Activated CD4-positive, alpha-beta T cell treated with anti-CD3 and anti-CD28 coated beads, Interleukin-10, Interleukin-2, amounts not matched to agents 100 ng/mL and 50 ng/mL, durations not matched to agents 16 hours and 8 hours (primary cell): ENCODE measurements at regions not wholly inside any gene's neighbourhood (a gene's known extent, or its start where the extent isn't known, plus 50 kb on each side); places are given as distances from the start of the nearest gene placed in this dataset.

Source experiments
- DNase-seq: peaks from one replicate; pipeline ENCODE4 v3.0.0-alpha.2; 2020

DNA sequence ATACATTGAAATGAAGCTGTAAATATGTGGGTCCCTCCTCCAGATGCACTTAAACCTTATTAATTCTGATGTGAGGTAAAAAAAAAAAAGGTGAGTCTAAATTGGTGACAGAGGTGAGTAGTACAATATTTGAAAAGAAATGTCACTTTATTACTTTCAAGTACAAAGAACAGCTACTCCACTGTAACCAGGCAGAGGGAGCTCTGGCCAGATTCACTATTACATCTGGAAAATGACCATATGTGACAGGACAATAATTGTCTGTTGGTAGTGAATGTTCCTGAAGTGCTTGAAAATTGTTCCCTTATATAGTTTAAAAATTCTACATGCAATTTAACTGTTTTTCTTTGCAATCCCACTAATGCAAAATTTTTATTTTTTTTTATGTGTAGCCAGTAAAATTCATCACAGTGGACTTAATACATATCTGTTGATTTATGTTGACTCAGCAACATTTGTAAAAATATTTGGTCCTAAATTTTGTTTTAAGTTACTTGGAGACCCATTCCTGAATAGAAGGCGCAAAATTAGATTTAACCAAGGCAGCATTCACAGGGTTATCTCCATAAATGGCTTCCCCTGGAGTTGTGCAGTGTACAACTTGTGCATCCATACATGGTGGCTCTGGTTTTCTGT lies 231.9 kb upstream of the TBC1D5 start:
- no peak for DNase-seq

DNA sequence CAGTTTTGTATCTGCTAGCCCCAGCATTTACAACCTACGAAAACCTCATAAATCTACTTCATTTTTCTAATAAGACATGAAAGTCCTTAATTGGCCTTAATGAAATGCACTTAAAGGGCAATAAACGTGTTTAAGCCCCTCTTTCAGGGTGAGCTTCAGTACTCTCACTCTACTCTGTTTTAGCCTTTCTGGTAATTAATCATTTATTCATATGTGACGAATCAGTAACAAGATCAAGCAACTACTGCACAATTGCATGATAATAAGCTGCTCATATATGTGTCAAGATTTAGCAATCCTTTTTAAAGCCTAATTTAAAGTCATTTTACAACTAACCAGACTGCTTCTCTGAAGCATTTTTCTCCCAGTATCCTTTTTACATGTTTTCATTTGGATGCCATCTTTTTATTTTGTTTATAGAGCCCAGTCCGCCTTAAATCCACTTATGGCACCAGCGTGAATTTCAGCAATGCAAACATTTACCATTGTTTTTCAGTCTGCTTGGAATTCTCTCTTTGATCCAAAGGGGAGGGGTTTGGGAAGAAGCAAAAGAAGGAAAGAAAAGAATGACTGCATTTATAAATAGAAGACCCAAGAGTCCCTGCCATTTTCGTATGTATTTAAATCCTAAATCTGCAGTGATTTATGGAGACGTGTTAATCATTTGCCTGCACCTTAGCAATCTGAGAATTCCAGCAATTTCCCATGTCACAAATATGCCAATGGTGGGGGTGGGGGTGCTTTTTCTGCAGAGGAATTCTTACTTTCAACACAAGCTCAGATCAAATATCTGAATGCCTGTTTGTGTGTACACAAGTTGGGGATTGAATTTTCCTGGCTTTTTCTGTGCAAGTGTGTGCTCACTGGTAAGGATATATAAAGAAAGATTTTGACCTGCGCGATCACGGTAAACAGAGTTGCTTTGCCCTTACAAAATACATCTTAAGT lies 230.8 kb upstream of the TBC1D5 start:
- DNase-seq = no peak

DNA sequence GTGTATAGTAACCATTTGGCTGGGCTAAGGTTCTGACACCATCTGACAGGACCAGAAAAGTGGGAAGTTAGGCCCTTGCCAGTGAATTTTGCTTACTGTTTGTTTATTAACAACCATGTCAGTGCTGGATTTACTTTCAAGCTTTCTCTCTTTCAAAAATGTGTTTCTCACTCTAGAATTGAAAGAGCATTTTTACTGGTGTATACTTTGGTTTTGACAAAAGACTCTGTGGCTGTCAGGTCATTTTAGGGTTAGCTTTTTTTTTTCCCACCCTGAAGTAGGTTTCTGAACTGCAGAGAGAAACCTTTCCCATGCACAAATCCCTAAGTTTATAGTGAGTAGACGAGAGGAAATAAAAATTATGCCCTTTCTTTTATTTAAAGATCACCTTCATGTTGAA lies 230.0 kb upstream of the TBC1D5 start:
- no peak for DNase-seq

DNA sequence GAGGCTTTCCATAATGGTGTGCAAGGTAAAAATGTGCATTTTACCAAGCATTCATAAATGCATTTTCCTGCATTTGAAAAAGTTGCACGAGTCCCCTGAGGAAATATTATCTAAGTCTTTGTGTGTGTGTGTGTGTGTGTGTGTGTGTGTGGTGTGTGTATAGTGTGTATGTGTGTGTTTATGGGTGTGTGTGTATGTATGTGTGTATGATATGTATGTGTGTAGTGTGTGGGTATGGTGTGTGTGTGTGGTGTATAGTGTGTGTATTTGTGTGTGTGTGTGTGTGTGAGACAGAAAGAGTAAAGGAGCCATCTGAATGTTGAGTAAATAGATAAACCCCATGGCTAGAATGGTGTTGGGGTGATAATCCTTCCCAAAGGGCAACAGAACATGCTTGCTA lies 229.6 kb upstream of the TBC1D5 start:
- no peak for DNase-seq

DNA sequence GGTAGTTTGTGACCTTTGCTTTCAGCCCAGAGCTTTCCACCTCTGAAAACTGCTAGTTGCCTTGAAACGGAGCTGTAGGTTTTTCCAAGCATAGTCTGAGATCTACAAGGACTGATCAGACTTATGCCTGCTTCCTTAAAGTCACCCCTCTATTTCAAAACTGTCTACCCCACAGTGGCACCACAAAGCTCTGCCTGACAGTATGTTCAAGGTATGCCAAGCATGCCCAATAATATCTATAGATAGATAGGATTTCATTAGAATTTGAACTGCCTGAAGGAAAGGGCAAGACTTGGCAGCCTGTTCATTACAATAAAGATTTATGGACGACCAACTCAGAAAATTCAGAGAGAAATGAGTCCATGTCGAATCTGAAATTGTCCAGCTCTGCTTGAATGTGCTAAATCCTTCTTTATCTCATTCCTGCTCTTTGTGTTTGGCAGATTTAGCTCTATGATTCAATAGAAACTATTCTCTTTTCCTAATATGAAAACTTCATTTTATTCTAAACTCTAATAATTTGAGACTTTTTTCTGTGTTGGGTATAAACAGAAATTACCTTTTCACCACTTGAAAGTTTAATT lies 227.6 kb upstream of the TBC1D5 start:
- DNase-seq = no peak

DNA sequence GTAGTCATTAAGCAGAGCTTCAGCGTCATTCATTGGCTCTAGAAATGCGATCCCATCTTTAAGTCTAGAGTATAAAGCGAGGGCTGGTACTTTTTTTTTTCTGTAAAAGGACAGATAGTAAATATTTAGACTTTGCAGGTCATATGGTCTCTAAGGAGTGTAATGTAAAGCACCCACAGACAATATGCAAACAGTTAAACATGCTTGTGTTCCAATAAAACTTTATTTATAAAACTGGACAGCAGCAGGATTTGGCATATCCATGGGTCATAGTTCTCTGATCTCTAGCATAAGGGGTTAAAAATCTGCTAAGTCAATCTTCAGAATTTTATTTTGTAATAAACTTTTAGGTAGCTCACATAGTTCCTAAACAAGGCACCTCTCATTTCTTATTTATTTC lies 226.8 kb upstream of the TBC1D5 start:
- no peak for DNase-seq

DNA sequence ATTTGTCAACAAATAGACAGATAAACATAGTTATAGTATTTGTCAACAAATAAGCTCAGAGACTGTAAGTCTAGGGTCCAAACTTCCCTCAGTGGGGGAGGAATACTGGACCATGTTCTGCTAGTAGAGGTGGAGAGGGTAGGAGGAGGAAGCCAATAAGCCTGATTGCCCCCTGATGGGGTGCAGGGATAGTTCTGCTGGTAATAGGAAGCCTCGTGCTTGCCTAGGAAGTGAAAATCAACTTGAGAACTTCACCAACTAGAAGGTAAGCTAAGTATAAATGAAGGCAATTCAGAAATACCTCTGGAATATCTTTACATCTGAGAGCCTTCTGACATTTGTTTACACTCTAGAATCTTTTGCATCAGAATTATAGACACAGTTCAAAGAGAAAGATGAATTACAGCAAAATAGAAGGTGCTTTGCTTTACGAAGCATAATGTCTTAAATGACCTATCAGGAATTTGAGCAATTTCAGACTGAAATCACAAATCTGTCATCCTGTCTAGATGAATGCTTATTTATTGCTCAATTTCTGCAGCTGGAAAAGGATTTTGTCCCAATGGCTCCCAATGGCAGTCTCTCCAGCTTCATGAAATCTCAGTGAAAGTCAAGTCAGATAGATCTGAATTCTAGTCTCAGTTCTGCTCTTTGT lies 225.6 kb upstream of the TBC1D5 start:
- DNase-seq = no peak

DNA sequence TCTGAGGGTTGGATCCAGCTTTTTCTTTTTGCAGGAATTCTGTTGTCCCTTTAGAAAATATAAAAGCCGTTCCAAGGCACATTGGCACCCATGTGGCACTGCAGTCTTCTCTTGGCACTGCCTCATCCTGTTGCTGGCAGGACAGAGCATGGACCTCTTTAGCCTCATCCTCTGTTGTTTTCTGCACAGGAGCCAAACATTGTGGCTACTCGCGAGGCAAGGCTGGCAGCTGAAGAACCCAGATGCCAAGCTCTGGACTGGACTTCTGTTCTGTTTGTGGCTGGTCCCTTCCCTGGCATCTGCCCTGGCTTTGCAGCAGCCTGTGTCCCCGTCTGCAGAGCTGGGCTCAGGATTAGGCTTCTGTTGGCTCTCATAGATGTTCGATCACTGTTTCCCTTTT lies 224.7 kb upstream of the TBC1D5 start:
- no peak for DNase-seq

DNA sequence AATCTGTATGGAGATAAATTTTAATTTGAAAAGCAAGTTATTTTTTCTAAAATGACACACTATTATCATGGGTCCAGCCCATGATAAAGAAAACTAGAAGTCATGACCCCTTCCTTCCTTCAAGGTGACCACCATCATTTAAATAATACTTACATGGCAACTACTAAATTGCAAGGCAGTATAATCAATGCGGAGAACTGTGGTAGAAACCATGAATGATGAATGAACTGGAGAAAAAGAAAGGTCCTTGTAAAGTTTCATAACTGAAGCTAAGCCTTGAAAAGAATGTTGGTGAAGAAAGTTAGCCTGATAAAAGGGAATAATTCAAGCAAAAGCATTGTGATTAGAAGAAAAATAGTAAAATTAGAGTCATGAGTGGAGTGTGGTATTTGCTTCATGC lies 222.9 kb upstream of the TBC1D5 start:
- DNase-seq = no peak

DNA sequence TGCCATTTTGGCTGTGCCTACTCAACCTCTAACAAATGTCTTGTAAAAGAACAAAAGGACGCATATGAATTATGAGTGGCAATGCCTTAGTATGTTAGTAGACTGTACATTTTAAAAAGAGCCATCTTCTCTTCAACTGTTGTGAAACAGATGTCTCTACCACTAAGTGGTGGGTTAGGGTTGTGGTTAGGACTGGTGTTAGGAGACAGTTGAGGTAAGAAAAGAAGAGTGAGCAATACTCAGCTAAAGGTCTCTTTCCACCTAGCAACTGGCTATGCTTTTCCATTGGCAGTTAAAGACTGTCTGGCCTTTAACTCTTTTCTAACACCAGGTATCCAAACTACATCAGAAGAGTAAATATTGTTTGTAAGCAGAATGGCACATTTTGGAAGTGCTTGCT lies 221.7 kb upstream of the TBC1D5 start:
- DNase-seq = peak; percentile 4

DNA sequence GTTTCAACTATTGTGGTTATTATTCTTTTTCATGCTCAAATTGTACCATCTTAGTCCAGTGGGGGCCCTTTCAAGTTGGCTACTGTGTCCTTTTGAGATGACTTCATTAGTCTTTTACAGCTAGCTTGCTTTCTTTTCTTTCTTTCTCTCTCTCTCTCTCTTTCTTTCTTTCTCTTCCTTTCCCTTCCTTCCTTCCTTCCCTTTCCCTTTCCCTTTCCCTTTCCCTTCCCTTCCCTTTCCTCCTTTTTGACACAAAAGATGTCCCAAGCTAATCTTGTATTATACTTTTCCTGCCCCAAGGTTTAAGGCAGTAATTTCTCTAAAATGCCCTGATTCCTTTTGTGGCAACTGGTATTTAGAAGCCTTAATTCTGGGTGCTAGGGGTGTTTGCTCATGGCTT lies 213.0 kb upstream of the TBC1D5 start:
- DNase-seq = no peak

DNA sequence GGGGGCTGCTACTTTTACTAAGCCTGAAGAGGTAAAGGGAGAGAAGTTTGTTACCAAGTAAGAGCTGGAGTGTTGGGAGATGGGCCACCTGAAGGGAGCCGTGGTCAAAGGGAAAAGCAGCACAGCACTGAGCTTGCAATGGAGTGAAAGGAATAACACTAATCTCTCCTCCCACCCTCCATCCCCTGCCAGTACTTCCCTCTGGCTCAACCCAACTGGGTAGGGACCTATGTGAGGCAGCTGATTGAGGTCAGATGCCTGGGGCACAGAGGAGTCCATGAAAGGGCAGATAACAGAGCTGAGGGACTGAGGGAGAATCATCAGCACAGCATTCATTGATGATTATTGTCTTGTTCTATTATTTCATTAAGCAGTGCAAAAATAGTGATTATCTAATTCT lies 212.4 kb upstream of the TBC1D5 start:
- DNase-seq = no peak

DNA sequence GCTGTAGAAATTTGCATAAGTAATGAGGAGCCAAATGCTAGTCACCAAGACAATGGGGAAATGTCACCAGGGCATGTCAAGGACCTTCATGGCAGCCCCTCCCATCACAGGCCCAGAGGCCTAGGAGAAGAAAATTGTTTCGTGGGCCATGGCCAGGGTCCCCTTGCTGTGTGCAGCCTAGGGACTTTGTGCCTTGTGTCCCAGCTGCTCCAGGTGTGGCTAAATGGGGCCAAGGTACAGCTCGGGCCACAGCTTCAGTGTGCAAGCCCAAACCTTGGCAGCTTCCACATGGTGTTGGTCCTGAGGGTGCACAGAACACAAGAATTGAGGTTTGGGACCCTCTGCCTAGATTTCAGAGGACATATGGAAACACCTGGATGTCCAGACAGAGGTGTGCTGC lies 208.8 kb upstream of the TBC1D5 start:
- DNase-seq = no peak

DNA sequence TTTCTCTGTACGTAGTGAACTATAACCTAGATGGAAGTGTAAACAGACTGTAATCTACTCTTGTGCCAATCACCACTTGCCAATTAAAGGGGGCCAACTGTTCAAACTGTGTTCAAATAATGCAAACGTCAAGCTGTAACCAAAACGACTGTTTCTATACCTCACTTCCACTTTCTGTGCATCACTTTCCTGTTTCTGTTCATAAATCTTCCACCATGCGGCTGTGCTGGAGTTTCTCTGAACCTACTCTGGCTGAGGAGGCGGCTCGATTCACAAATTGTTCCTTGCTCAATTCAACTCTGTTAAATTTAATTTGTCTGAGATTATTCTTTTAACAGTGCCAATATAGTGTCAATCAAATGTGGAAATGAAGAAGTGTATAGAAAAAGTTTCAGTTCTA lies 206.7 kb upstream of the TBC1D5 start:
- no peak for DNase-seq

DNA sequence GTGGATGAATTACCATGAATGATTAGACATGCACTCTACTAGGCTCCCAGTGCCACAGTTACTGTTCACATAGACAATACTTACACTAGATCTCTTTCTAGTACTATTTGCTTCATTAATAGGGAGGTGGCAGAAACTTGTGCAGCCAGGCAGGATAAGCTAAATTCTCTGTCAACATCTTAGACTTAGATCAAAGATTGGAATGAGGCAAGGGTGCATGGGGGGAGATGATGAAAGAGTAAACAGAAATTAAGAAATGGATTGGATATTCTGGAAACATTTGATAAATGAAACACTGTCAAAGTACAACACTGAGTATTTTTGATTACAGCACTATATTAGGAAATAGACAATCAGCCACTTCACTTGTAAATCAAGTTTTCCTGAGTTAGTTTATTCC lies 205.4 kb upstream of the TBC1D5 start:
- no peak for DNase-seq

DNA sequence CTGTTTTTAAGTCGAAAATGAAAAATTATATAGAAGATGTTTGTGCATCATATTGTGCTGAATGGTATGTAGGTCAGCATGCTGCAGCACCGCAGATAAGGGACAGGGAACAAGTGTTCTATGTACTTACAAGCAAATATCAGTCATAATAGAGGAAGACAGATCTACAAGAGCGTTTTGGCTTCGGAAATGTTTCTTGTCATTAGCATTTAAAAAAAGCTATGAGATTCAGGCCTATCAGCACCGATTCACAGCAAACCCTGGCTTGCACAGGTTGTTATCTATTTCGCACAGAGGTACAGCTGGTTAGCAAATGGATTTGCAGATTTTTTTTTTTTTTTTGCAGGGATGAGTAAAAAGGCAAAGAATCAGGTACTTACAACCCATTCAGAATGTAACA lies 204.2 kb upstream of the TBC1D5 start:
- no peak for DNase-seq

DNA sequence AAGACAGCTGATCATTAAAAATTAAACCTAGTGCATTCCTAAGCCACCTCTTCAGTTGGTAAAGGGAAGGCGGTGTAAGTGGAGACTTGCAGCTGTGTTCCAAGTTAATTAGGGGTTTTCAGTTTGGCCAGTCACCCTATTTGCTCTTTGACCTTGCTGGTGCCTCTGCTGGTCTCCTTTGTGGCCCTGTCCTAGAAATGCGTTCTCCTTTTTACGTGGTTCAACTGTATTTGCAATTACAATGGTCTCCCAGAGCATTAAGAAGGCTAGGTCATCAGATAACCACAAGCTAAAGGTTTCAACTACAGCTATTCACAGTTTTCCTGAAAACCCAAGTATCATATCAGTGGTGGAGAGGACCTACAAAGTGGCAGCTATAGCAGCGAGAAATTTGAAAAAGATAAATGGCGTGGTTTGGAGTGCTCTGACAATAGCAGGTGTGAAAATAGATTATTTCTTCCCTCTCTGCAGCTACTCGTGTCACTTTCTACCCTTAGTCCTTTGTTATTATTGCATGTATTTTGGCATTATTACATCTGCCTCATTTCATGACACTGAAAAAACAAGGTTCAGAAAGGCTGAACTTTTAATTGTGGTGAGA lies 203.5 kb upstream of the TBC1D5 start:
- no peak for DNase-seq

DNA sequence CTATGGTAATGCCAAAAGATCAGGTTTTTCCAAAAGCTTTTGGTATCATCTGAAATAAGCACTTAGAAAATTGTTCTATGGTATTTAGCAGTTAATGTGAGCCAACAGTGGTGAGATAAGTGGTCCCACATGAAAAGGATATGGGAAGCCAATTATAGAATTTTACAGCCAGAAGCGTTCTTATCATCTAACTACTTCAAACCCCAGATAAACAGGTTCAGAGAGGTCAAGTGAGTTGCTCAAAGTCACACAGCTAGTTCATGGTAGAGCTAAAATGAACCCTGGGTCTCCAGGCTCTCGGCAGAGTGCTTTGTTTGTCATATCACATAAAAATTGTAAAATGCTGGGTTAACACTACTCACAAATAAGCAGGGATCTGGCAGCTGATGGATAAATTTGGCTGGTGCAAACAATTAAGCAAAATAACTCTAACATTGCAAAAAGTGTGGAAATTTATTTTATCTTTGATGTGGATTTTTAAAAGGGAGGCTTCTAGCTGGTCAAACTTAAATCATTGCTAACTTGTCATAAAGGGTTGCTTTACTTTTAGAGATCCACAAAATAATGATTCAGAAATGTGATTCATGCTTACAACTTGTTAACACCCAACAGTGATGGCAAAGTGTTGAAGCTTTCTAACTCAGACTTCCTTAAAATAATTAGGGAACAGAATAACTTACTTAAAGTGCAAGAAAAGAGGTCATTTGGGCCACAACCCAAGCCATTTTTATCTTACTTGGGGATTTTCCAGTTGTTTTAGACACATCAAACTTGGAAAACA lies 202.8 kb upstream of the TBC1D5 start:
- DNase-seq = no peak

DNA sequence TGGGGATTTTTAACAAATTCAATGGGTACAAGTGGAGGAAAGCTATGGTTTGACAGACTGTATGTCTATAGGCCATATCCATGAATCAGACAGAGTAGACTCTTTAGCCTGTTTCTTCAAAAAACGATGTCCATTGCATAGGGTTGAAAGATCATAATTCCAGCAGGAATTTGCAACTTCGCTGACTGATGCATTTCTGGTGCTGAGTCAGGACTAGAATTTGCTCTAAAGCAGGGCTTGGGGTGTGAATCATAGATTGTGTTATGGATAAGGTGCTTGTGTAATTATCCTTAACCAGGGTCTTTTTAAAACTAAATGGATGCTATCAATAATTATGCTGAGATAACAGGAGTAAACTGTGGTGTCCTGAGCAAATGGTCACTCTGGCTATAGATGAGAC lies 200.4 kb upstream of the TBC1D5 start:
- no peak for DNase-seq

DNA sequence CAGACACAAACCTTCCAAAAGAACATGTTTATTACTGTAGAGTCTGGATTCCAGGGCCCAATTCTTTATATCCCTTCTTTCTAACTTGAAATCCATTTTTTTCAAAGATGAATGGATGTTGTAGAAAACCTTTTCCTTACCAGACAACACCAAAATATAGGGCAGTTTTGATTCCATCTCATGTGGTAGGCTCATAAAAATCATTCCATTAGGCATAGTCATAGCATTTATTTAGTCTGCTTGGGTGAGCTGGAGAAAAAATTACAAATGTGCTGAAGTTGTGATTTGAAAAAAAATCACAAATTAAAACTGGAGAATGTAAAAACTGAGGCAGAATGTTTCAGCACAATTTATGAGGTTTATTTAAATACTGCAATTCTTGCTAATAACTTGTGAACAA lies 199.3 kb upstream of the TBC1D5 start:
- no peak for DNase-seq

DNA sequence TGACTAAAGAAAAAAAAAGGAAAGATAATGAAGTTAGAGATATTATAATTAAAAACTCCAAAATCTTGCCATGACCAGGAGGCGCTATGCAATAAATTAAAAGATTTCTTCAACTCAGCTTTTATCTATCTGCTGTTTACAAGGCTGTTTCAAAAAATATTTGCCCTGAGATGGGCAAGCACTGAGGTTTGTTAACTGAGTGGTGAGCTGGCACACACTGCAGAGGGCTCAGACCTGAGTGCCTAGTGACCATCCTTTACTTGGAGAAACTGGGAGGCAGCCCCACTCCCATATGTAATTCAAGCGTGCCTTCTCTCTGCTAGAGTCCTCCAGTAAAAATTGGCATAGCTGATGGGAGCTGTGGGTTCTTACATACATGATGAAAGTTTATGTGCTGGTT lies 198.7 kb upstream of the TBC1D5 start:
- DNase-seq = no peak

DNA sequence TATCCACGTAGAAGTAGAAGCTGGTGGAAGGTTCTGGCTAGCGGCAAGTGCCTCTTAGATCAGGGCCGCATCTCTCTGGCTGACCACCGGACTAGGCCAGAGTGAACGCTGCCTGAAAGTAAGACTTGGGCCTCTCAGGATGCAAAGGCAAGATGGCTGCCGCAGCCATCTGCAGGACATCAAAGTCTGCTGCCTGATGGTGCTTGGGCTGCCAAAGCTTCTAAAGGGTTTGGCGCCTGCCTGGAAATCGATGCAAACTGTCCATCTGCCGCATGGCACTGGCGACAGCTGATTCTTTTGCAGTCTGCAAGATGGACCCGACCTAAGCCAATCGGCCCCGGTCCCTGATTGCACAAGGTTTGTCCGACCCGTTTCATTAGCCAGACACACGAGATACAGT lies 196.7 kb upstream of the TBC1D5 start:
- DNase-seq = no peak

DNA sequence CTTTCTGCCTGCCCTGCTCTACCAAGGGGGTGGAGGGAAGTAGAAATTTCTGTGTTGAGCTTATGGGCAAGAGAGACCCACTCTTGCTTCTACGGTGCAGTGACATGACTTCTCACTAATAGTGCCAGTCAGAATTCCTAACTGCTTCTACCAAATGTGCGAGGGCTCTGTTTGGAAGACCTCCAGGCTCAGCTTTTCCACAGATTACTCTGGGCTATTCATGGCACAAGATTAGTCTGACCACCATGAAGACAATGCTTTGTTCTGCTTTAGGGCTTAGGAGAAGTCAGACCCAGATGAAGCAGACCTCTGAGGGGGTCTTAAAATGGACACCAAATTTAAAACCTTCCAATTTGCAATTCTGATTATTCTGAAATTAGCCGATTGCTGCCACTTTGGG lies 195.9 kb upstream of the TBC1D5 start:
- DNase-seq = no peak
